ENCODE measurements at regions not wholly inside any gene's neighbourhood (a gene's known extent, or its start where the extent isn't known, plus 50 kb on each side); places are given as distances from the start of the nearest gene placed in this dataset.

GRCh38 chr2:236511266-236511665 lies 58.4 kb upstream of the ACKR3 start:
- no peak for TF ChIP-seq POLR2AphosphoS5 (IDR thresholded peaks at IDR 0.05)
- TF ChIP-seq CTCF (IDR thresholded peaks at IDR 0.05), result no peak
- no peak for TF ChIP-seq POLR2A (IDR thresholded peaks at IDR 0.05)

Data from breast epithelium (tissue), 3 donors.